ENCODE measurements at regions not wholly inside any gene's neighbourhood (a gene's known extent, or its start where the extent isn't known, plus 50 kb on each side); places are given as distances from the start of the nearest gene placed in this dataset.
"Not testable (repeated sequence)": the region's sequence is repeated elsewhere in the genome, so short reads cannot be mapped to it uniquely, and the experiment has no call there.

DNA sequence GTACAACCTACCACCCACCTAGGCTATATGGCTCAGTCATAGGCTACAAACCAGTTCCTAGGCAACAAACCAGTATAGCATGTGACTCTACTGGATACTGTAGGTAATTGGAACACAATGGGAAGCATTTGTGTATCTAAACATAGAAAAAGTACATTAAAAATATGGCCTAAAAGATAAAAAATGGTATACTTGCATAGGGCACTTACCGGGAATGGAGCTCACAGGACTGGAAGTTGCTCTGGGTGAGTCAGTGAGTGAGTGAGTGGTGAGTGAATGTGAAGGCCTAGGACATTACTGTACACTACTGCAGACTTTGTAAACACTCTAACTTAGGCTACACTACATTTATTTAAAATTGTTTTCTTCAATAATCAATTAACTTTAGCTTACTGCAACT, 139.2 kb upstream of the RBPJ start:
- no peak for DNase-seq

DNA sequence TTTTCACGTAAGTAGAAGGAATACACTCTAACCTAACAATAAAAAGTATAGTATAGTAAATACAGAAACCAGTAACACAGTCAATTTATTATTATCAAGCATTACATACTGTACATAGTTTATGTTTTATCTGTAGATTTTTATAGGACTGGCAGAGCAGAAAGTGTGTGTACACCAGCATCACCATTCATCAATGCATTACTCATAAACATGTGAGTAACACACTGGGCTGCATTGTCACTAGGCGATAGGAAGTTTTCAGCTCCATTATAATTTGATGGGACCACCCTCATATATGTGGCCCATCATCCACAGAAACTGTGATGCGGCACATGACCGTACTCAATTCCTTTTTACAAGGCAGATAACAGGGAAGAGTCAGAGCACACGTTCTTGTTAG, 137.8 kb upstream of the RBPJ start:
- DNase-seq = no peak

DNA sequence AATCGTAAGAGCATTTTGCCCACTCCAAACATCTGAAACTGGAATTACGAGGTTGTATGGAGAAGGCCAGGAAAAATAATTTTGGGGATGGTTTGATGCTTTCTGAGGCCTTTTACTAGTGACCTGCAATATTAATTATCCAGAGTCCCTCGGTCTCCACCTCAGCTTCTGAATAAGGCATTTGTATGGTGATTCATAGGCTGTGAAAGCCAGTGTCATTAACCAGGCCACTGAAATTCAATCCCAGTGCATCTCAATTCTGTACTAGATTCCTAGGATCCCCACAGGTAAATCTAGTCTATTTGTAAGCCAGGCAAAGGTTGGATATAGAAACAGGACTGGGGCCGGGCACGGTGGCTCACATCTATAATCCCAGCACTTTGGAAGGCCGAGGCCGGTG, 135.4 kb upstream of the RBPJ start:
- no peak for DNase-seq

DNA sequence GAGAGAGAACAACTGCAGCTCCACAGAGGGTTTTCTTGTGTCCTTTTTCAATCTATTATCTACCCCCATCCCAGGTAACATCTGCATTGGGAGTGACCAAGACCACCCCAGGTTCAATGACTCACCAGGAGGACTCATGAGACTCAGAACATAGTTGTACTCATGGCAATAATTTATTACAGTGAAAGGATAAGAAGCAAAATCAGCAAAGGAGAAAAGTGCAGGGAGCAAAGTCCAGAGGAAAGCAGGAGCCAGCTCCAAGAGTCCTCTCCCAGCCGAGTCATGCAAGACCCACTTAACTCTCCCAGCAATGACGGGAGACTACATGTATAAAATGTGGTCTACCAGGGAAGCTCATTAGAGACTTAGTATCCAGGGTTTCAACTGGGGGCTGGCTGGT, 129.5 kb upstream of the RBPJ start:
- DNase-seq = no peak

- DNase-seq = no peak
Measured at GRCh38 chr4:26192899-26193869, 127.6 kb upstream of the RBPJ start.

DNA sequence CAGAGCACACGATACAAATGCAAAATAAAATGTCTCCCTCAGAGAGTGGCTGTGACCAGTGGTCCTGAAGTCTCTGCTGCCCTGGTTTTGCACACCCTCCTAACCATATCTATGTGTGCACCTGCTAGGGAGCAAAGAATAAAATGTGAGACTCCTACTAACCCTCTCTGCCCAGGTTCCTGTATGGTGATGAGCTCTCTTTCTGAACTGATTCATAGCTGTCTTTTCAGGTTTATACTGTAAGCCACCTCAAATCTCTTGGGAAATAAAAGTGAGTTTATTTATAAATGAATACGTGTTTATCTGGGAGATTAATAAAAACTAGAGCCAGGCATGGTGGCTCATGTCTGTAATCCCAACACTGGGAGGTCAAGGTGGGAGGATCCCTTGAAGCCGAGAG, 126.0 kb upstream of the RBPJ start:
- no peak for DNase-seq

GRCh38 chr4:26196567-26196966, 124.2 kb upstream of the RBPJ start:
- no peak for DNase-seq

DNA sequence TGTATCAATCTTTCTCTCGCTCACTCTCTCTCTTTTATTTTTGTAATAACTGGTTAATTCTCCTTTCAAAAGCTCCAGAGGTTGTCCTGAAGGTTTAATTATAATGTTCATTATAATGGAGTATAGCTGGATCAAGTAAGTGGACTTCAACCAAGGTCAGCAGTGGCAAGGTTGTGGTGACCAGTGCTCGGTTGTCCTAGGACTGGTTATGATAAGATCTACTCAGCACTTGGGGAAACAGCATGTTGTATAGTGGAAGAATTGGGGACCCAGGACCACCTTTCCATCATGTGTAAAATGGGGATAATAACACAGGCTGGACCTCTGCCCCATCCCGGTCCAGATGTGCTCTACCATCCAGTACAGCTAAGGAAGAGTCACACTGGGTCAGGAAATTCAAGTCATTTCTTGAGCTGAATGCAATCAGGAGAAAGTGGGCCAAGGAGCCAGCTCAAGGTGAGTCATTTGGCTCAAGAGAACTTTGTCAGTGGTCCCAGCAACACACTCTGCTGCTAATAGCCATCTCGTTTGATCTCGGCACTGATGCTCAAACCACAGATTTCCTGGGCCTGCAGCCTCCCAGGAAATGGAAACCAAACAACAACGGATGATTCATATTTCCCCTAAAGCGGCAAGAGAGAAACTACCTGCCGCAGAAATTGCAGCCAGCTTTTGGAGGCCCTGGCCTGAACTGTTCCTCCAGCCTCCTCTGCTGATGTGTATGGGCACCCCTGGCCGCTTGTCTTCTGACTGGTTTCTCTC, 123.6 kb upstream of the RBPJ start:
- DNase-seq = no peak

- DNase-seq = not testable (repeated sequence)
Measured at GRCh38 chr4:26198931-26199330, 121.9 kb upstream of the RBPJ start.

DNA sequence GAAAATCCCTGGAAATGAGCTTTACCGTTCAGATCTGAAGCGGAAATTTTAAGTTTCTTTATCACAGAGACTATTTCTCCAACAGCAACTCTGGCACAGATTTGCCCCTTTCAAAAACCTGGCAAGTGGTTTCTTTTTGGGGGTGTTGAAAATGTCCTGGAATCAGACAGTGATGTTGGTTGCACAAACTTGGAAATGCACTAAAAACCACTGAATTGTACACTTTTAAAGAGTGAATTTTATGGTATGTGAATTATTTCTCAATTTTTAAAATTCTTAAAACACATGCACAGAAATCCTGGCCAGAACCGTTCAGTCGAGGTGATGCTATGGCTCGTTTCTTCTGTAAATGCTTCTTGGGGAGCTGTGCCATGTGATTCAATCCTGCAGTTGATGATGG, 121.2 kb upstream of the RBPJ start:
- no peak for DNase-seq

- no peak for DNase-seq
Measured at GRCh38 chr4:26201120-26201519, 119.7 kb upstream of the RBPJ start.

GRCh38 chr4:26204249-26204825, 116.5 kb upstream of the RBPJ start:
- DNase-seq = no peak

GRCh38 chr4:26204911-26205370, 115.9 kb upstream of the RBPJ start:
- DNase-seq = no peak

DNA sequence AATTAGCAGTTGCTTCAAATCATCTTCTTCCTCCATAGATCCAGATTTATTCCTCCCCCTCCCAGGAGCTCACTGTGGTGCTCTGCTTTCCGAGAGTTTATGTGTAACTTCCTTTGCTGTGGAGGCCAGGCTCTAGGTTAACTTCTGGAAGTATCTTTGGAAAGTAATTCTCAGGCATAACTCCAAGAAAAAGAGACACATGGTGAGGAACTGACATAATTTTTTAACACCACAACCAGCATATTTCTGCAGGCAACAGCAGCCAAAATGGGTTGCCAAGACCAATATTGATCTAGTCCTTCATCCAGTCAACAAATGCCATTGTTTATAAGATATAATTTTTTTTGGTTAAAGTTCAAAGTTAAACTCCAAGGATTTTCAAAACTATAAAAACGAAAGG, 114.5 kb upstream of the RBPJ start:
- DNase-seq = no peak

DNA sequence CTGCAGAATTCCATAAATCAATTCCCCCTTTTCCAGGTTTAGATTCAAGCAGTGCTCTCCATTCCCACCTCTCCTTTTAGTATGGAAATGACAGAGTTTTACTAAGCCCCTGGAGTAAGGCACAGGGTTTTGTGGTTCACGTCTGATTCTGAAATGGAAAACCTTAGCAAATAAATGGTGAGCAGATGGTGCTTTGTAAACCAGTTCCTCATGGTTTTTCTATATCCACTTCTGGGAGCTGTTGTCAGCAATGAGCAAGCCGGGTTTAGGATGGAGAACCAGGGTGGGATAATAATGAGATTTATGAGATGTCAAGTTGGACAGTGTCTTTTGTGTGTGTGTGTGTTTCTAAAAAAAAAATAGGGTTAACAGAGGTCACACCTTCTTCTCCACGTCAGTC, 113.8 kb upstream of the RBPJ start:
- no peak for DNase-seq

DNA sequence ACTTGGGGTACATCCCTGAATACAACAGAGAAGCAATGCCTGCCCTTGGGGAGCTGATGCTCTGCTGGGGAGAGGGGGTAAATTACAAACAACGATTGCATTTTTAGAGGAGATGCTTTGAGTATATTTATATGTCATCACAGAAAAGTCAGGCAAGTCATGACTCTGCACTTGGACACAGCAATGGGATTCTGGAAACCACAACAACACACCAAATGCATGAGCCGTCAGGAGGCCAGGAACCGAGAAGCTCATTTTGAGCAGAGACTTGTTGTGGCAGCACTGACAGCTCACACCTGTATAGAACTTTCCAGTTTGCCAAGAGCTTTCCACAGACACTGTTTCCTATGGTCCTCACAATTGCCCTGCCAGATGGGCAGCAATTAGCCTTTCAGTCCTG, 113.2 kb upstream of the RBPJ start:
- no peak for DNase-seq

GRCh38 chr4:26208237-26208994, 112.4 kb upstream of the RBPJ start:
- DNase-seq = peak; percentile 25

GRCh38 chr4:26209378-26209777, 111.4 kb upstream of the RBPJ start:
- not testable (repeated sequence) for DNase-seq

GRCh38 chr4:26212528-26212927, 108.3 kb upstream of the RBPJ start:
- no peak for DNase-seq

DNA sequence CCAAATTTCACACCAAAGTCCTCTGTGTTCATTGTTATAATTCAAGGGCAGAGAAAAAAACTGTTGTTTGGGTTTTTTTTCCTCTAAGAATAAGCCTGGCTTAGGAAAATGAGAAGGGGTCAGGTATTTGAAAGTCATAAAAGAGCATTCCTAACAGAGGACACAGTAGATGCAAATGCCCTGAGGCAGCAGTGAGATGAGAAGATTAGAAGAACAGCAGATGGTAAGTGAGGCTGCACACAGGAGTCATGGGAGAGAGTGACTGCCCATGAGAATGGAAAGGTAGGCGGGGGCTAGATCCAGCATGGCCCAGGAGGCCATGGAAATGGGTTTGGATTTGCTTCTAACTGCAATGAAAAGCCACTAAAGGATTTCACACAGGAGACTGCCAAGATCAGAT, 107.5 kb upstream of the RBPJ start:
- DNase-seq = no peak

- no peak for DNase-seq
Measured at GRCh38 chr4:26214994-26215393, 105.8 kb upstream of the RBPJ start.

DNA sequence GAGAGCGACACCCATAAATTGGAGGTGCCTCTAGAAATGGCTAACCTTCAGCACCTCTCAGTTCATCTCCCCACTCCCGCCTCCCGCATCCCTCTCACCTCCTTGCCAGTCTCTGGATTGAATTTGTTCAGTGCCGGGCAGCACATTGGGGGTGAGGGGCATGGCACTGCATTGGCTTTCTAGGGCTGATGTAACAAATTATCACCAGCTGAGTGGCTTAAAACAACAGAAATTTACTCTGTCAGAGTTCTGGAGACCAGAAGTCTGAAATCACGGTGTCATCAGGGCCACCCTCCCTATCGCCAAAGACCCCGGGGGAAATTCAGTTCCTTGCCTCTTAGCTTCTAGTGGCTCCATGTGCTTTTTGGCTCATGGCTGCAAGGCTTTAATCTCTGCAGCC, 105.1 kb upstream of the RBPJ start:
- no peak for DNase-seq

DNA sequence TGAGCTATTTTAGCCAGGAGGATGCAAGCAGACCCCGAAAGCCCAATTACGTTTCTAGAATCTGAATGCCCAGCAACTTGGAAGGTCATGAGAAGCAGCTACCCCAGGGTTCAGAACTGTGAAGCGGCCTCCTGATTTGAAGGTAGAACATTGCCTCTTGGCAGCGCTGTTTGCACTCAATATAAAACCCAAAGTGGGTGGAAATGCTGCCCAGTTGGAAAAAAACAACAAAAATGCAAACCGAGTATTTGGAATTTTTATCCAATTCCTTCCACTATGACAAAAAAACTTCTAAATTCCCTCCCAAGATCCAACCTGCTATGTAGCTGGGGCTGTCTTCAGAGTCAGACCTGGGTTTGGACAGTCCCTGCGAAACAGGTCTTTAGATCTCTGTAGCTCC, 103.3 kb upstream of the RBPJ start:
- DNase-seq = no peak

All from NCI-H1417 treated with DMSO at 0.1 percent for 48 hours (cell line).